Kidney epithelial cell (primary cell): ENCODE measurements at regions not wholly inside any gene's neighbourhood (a gene's known extent, or its start where the extent isn't known, plus 50 kb on each side); places are given as distances from the start of the nearest gene placed in this dataset.

Source experiments
- DNase-seq: peaks from one replicate; pipeline ENCODE4 v3.0.0-alpha.2; 2010; ENCODE audit warnings: low read depth
- H3K27me3 ChIP-seq: 2 replicates; pipeline ENCODE4 v1.6.0; 2011; ENCODE audit warnings: low read length; ENCODE audit not compliant: control insufficient read depth, insufficient read depth
- H3K36me3 ChIP-seq: 2 replicates; pipeline ENCODE4 v1.5.1; 2011; ENCODE audit warnings: low read length; ENCODE audit not compliant: control insufficient read depth, insufficient read depth
- H3K4me3 ChIP-seq: 2 replicates; pipeline ENCODE4 v1.5.1; 2011; ENCODE audit warnings: low read depth, mild to moderate bottlenecking, control low read depth, low read length
- TF ChIP-seq, protein P1 (sequence below): IDR thresholded peaks from 2 replicates; pipeline ENCODE4 v1.5.1; 2011; ENCODE audit warnings: mild to moderate bottlenecking, moderate library complexity, low read length, control low read depth, inconsistent platforms; ENCODE audit not compliant: insufficient read depth, poor library complexity, severe bottlenecking

DNA sequence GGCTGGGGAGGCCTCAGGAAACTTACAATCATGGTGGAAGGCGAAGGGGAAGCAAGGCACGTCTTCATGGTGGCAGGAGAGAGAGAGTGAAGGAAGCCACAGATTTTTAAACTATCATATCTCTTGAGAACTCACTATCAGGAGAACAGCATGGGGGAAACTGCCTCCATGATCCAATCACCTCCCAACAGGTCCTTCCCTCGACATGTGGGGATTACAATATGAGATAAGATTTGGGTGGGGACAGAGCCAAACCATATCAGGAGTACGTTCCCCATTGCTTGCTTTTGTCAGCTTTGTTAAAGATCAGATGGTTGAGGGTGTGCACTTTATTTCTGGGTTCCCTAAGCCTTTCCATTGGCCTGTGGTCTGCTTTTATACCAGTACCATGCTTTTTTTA is 53.7 kb upstream of the E2F8 start:
- H3K36me3 ChIP-seq, result no peaks in the 10 kb centered on the region
- H3K4me3 ChIP-seq, result no peak overlapping the region
- H3K27me3 ChIP-seq, result peaks cover 4% of the 10 kb centered on the region
- TF ChIP-seq, protein P1, sequence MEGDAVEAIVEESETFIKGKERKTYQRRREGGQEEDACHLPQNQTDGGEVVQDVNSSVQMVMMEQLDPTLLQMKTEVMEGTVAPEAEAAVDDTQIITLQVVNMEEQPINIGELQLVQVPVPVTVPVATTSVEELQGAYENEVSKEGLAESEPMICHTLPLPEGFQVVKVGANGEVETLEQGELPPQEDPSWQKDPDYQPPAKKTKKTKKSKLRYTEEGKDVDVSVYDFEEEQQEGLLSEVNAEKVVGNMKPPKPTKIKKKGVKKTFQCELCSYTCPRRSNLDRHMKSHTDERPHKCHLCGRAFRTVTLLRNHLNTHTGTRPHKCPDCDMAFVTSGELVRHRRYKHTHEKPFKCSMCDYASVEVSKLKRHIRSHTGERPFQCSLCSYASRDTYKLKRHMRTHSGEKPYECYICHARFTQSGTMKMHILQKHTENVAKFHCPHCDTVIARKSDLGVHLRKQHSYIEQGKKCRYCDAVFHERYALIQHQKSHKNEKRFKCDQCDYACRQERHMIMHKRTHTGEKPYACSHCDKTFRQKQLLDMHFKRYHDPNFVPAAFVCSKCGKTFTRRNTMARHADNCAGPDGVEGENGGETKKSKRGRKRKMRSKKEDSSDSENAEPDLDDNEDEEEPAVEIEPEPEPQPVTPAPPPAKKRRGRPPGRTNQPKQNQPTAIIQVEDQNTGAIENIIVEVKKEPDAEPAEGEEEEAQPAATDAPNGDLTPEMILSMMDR, result no peak
- no peak for DNase-seq

DNA sequence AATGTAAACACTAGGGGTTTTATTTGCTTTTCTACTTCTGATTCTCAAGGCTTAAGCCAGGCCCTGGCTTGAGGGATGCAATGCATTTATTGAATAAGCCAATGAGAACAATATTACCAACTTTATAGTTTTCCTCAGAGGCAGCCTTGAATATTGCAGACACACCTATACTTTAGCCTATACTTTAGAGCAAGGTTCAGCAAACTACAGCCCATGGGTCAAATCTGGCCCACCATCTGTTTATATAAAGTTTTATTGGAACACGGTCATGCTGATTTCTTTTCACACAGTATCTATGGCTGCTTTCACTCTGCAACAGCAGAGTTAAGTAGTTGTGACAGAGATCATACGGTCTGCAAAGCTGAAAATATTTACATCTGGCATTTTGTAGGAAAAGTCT is 50.3 kb upstream of the E2F8 start:
- H3K27me3 ChIP-seq, result peaks cover 2% of the 10 kb centered on the region
- DNase-seq, result no peak
- no peak overlapping the region for H3K4me3 ChIP-seq
- TF ChIP-seq, protein P1, result no peak
- no peaks in the 10 kb centered on the region for H3K36me3 ChIP-seq
